ENCODE measurements at regions not wholly inside any gene's neighbourhood (a gene's known extent, or its start where the extent isn't known, plus 50 kb on each side); places are given as distances from the start of the nearest gene placed in this dataset.
"Not testable (repeated sequence)": the region's sequence is repeated elsewhere in the genome, so short reads cannot be mapped to it uniquely, and the experiment has no call there.

DNA sequence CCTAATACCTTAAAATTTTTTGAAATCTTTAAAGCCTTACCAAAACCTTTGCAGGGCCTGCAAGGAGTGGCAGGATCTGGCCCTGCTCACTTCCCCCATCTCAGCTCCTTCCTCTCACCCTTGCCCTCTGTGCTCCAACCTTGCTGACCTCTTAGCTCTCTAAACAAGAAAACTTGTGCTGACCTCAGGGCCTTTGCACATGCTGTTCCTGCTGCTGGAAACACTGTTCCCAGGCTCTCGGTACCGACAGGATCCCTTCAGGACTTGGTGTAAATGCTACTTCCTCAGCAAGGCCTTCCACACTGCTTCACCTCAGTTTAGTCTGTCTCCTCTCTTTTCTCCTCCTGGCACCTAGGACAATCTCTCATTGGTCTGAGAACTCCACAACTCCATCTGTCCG is 155.4 kb upstream of the IQSEC1 start:
- Histone ChIP-seq H3K4me3 (ENCODE audit: low read length) (no peak overlapping the region), H3K4me1 (ENCODE audit: control insufficient read depth, low read length) (peaks cover 2% of the 10 kb centered on the region), H3K27me3 (ENCODE audit: control insufficient read depth, low read length) (peaks cover 24% of the 10 kb centered on the region), H3K9me2 (replicated peaks; ENCODE audit: control insufficient read depth, low read length) (no peaks in the 10 kb centered on the region), H3K4me2 (ENCODE audit: low read length) (no peak overlapping the region), H4K20me1 (ENCODE audit: control insufficient read depth, insufficient read depth, low read depth, low read length) (no peaks in the 10 kb centered on the region), H3K79me2 (ENCODE audit: control insufficient read depth, low read length) (no peaks in the 10 kb centered on the region), H3K36me3 (ENCODE audit: control insufficient read depth, low read length) (no peaks in the 10 kb centered on the region), H3K9me3 (ENCODE audit: control insufficient read depth, insufficient read depth, low read length) (no peaks in the 10 kb centered on the region), H3K27ac (ENCODE audit: low read depth, low read length) (no peak overlapping the region), H3F3A (ENCODE audit: control insufficient read depth, insufficient read depth) (no peaks in the 10 kb centered on the region)
- TF ChIP-seq, protein P1, sequence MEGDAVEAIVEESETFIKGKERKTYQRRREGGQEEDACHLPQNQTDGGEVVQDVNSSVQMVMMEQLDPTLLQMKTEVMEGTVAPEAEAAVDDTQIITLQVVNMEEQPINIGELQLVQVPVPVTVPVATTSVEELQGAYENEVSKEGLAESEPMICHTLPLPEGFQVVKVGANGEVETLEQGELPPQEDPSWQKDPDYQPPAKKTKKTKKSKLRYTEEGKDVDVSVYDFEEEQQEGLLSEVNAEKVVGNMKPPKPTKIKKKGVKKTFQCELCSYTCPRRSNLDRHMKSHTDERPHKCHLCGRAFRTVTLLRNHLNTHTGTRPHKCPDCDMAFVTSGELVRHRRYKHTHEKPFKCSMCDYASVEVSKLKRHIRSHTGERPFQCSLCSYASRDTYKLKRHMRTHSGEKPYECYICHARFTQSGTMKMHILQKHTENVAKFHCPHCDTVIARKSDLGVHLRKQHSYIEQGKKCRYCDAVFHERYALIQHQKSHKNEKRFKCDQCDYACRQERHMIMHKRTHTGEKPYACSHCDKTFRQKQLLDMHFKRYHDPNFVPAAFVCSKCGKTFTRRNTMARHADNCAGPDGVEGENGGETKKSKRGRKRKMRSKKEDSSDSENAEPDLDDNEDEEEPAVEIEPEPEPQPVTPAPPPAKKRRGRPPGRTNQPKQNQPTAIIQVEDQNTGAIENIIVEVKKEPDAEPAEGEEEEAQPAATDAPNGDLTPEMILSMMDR (IDR thresholded peaks at IDR 0.05; ENCODE audit: low read depth, low read length, poor library complexity, severe bottlenecking): no peak
- TF ChIP-seq EZH2phosphoT487 (IDR thresholded peaks at IDR 0.05; ENCODE audit: borderline replicate concordance, low read length): no peak

DNA sequence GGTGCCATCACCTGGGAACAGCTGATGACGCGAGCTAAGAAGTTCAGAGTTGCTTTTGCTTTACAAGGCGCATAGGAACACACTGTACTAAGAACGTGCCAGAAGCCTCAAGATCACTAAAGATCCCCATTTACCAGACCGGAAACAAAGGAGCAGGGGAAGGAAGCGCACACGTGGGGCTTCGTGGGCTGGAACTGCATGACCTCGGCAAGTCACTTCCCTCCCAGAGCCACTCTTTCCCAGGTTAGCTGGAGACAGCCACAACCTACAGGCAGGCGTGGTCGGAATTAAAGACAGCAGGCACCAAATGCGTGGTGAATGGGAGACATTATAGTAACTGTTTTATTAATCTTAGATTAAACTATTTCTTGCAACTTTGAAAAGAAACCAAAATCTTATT is 154.9 kb upstream of the IQSEC1 start:
- not testable (repeated sequence) for H3K9me2 ChIP-seq (replicated peaks; ENCODE audit: control insufficient read depth, low read length); H3K4me3 ChIP-seq (ENCODE audit: low read length); H3K36me3 ChIP-seq (ENCODE audit: control insufficient read depth, low read length); H3K4me1 ChIP-seq (ENCODE audit: control insufficient read depth, low read length); H3K9me3 ChIP-seq (ENCODE audit: control insufficient read depth, insufficient read depth, low read length); H3K27ac ChIP-seq (ENCODE audit: low read depth, low read length); H4K20me1 ChIP-seq (ENCODE audit: control insufficient read depth, insufficient read depth, low read depth, low read length); H3F3A ChIP-seq (ENCODE audit: control insufficient read depth, insufficient read depth); H3K4me2 ChIP-seq (ENCODE audit: low read length); H3K79me2 ChIP-seq (ENCODE audit: control insufficient read depth, low read length)
- H3K27me3 ChIP-seq (ENCODE audit: control insufficient read depth, low read length): peaks cover 21% of the 10 kb centered on the region

DNA sequence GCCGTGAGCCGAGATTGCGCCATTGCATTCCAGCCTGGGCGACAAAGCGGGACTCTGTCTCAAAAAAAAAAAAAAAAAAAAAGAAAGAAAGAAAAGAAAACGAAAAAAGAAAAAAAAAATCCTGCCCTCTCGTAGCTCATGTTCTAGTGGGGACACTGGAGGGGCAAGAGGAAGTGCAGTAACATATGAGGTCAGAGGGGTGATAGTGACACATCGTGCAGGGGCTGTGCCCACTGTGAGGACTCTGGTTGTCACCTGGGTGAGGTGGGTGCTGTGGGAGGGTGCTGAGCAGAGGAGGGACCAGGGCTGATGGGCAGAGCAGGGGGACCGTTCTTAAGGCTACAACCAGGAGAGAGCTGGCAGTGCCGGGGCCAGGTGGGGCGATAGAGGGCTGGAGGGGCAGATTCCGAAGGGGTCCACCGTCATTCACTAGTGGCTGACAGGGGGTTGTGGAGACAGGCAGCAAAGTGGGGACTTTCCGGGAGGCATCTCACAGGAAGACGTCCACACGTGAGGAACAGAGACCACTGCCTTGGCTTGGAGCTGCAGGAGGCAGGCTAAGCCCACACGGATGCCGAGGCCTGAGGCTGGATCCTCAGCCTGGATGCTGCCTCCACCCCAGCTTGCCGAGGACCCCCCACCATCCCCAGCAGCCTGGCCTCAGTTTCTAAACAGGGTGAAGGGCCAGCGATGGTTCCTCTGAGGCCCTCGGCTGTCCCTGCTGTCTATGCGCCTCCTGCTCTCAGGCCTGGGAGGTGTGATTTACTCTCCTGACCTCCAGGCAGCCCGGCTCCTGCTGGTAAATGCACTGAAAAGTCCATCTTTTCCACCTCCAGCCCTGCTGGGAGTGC is 154.3 kb upstream of the IQSEC1 start:
- no peaks in the 10 kb centered on the region for H3K4me1 ChIP-seq (ENCODE audit: control insufficient read depth, low read length)
- no peaks in the 10 kb centered on the region for H4K20me1 ChIP-seq (ENCODE audit: control insufficient read depth, insufficient read depth, low read depth, low read length)
- no peaks in the 10 kb centered on the region for H3F3A ChIP-seq (ENCODE audit: control insufficient read depth, insufficient read depth)
- no peaks in the 10 kb centered on the region for H3K36me3 ChIP-seq (ENCODE audit: control insufficient read depth, low read length)
- no peak for TF ChIP-seq EZH2phosphoT487 (IDR thresholded peaks at IDR 0.05; ENCODE audit: borderline replicate concordance, low read length)
- TF ChIP-seq, protein P1 (IDR thresholded peaks at IDR 0.05; ENCODE audit: low read depth, low read length, poor library complexity, severe bottlenecking): no peak
- no peaks in the 10 kb centered on the region for H3K79me2 ChIP-seq (ENCODE audit: control insufficient read depth, low read length)
- H3K4me3 ChIP-seq (ENCODE audit: low read length): no peak overlapping the region
- no peak overlapping the region for H3K4me2 ChIP-seq (ENCODE audit: low read length)
- no peaks in the 10 kb centered on the region for H3K9me2 ChIP-seq (replicated peaks; ENCODE audit: control insufficient read depth, low read length)
- H3K27me3 ChIP-seq (ENCODE audit: control insufficient read depth, low read length): peaks cover 21% of the 10 kb centered on the region
- H3K9me3 ChIP-seq (ENCODE audit: control insufficient read depth, insufficient read depth, low read length): no peaks in the 10 kb centered on the region
- no peak overlapping the region for H3K27ac ChIP-seq (ENCODE audit: low read depth, low read length)

DNA sequence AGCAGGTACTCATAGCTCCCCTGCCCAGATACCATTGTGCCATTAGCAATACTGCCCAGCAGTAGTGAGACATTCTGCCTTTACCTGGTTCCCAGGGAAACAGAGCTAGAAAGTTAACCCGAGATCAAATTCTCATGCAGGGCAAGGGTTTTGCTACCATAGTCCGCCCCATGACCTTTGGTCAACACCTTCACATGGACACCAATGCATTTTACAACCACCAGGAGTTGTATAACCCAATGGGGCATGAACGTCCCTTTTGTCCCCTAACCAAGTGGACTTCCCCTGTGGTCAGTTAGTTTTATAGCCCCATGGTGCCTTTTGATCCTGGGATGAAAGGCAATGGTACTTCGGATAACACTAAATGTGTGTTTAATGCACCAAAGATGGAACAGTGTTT is 151.7 kb upstream of the IQSEC1 start:
- no peaks in the 10 kb centered on the region for H4K20me1 ChIP-seq (ENCODE audit: control insufficient read depth, insufficient read depth, low read depth, low read length)
- no peaks in the 10 kb centered on the region for H3K79me2 ChIP-seq (ENCODE audit: control insufficient read depth, low read length)
- H3K9me3 ChIP-seq (ENCODE audit: control insufficient read depth, insufficient read depth, low read length): no peaks in the 10 kb centered on the region
- H3K27ac ChIP-seq (ENCODE audit: low read depth, low read length): no peak overlapping the region
- H3F3A ChIP-seq (ENCODE audit: control insufficient read depth, insufficient read depth): no peaks in the 10 kb centered on the region
- no peaks in the 10 kb centered on the region for H3K27me3 ChIP-seq (ENCODE audit: control insufficient read depth, low read length)
- H3K4me1 ChIP-seq (ENCODE audit: control insufficient read depth, low read length): no peaks in the 10 kb centered on the region
- H3K9me2 ChIP-seq (replicated peaks; ENCODE audit: control insufficient read depth, low read length): no peaks in the 10 kb centered on the region
- H3K36me3 ChIP-seq (ENCODE audit: control insufficient read depth, low read length): no peaks in the 10 kb centered on the region
- TF ChIP-seq EZH2phosphoT487 (IDR thresholded peaks at IDR 0.05; ENCODE audit: borderline replicate concordance, low read length): no peak
- H3K4me3 ChIP-seq (ENCODE audit: low read length): no peak overlapping the region
- no peak overlapping the region for H3K4me2 ChIP-seq (ENCODE audit: low read length)
